Jurkat, Clone E6-1 (cell line): ENCODE measurements at regions not wholly inside any gene's neighbourhood (a gene's known extent, or its start where the extent isn't known, plus 50 kb on each side); places are given as distances from the start of the nearest gene placed in this dataset.
"Not testable (repeated sequence)": the region's sequence is repeated elsewhere in the genome, so short reads cannot be mapped to it uniquely, and the experiment has no call there.

ENCODE experiments used
- DNase-seq: peaks from one replicate; pipeline ENCODE4 v3.0.0-alpha.2; 2011; ENCODE audit warnings: low read depth, low spot score
- H3K4me3 ChIP-seq: 2 replicates; pipeline ENCODE4 v1.5.1; 2011; ENCODE audit warnings: mild to moderate bottlenecking, low read length, control low read depth, moderate library complexity

DNA sequence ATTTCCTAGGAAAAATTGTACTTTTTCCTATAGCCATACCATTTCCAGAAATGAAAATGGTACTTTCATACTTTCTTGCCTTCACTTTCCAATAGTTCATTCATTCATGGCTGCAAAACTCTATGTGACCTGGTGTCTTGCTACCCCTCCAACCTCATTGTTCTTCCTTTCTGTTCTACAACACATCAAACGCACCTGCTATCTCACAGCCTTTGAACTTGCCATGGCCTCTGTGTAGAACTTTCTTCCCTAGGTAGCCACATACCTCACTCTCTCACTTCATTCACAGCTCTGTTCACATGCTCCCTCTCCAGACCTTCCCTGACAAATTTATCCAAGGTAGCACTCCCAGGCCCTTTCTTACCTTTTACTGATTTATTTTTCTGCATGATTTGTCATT lies 149.2 kb downstream of the DUSP6 start:
- no peak overlapping the region for H3K4me3 ChIP-seq
- peak; percentile 39 for DNase-seq

DNA sequence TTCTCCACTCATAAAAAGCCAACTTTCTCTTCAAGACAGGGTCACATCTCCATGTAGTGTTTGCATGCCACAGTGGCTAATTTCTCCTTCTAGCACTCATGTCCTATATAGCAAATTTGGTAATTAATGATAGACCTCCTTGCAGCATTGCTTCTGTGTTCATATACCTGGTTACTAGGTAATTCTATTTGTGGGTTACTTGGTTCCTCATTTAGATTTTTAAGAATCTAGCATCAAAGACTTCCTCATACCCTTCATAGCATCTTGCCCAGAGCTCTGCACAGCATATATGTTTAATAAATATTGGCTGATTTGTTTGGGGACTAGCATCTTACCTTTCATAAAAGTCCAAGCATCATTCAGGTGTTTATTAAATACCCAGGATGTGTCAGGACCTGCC lies 152.1 kb downstream of the DUSP6 start:
- no peak overlapping the region for H3K4me3 ChIP-seq
- no peak for DNase-seq

DNA sequence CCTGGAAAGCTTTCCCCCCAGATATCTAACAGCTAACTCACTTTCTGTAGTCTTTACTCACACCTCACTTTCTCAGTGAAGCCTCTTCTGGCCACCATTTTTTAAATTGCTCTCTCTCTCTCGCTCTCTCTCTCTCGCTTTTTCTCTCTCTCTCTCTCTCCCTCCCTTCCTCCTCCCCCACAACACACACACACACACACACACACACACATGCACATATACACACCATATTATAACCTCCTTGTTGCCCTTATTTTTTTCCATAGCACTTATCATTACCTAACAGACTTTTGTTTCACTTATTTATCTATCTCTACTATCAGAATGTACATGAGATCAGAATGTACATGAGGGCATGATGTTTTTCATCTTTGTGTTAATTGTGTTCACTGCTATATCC lies 156.8 kb downstream of the DUSP6 start:
- H3K4me3 ChIP-seq, result no peak overlapping the region
- no peak for DNase-seq

DNA sequence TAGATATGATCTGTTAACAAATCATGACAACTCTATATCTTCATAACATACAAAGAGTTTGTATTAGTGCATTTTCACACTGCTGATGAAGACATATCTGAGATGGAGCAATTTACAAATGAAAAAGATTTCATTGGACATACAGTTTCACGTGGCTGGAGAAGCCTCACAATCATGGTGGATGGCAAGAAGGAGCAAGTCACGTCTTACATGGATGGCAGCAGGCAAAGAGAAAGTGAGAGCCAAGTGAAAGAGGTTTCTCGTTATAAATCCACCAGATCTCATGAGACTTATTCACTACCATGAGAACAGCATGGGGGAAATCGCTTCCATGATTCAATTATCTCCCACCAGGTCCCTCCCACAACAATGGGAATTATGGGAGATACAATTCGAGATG lies 157.6 kb downstream of the DUSP6 start:
- no peak overlapping the region for H3K4me3 ChIP-seq
- DNase-seq, result no peak

DNA sequence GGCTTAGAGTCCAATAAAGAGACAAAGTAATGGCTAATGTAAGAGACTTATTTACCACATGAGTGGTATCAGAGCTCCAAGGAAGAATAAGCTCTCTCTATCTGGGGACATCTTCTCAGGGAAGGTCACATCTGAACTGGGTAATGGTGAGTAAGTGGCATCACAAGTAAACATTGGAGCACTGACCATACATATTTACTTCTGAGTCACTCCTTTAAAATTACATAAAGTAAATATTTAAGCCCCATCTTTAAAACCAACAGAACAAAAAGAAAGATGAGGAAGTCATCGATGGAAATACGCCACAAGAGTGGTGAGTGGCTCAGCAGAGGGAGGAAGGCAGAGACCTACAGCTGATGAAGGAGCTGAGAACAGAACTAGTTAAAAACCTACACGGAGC lies 159.9 kb downstream of the DUSP6 start:
- DNase-seq, result no peak
- H3K4me3 ChIP-seq, result no peak overlapping the region

DNA sequence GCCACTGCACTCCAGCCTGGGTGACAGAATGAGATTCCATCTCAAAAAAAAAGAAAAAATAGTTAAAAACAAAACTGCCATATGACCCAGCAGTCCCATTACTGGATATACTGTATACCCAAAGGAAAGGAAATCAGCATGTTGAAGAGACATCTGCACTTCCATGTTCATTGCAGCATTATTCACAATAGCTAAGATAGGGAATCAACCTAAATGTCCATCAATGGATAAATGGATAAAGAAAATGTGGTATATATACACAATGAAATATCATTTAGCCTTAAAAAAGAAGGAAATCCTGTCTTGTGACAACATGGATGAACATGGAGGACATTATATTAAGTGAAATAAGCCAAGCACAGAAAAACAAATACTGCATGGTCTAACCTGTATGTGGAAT lies 160.7 kb downstream of the DUSP6 start:
- not testable (repeated sequence) for H3K4me3 ChIP-seq, DNase-seq

DNA sequence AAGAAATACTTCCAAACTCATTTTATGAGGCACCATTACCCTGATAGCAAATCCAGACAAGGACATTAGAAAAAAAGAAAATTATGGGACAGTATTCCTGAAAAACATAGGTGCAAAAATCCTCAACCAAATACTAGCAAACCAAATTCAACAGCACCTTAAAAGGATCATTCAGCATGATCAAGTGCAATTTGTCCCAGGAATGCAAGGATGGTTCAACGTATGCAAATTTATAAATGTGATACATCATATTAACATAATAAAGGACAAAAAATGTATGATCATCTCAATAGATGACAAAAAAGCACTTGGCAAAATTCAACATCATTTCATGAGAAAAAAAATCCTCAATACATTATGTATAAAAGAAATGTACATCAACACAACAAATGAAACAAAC lies 162.9 kb downstream of the DUSP6 start:
- H3K4me3 ChIP-seq, result no peak overlapping the region

DNA sequence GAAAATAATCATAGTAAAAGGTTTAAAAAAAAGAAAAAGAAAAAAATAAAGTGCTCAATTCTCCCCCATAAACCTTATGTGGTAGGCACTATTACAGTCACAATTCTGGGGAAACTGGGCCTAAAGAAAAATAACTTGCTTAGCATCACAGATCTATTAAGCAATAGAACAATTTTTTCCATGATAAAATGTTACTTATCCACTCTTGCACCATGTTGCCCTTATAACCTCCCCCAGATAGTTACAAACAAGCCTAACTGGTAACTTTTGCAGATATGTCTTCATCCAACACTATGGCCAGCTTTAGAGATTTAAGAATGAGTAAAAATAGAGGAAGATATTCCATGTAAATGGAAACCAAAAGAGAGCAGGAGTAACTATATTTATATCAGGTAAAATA lies 164.8 kb downstream of the DUSP6 start:
- no peak for DNase-seq
- no peak overlapping the region for H3K4me3 ChIP-seq

More for the DNA sequence above, 162.9 kb downstream of the DUSP6 start:
- DNase-seq, result no peak

DNA sequence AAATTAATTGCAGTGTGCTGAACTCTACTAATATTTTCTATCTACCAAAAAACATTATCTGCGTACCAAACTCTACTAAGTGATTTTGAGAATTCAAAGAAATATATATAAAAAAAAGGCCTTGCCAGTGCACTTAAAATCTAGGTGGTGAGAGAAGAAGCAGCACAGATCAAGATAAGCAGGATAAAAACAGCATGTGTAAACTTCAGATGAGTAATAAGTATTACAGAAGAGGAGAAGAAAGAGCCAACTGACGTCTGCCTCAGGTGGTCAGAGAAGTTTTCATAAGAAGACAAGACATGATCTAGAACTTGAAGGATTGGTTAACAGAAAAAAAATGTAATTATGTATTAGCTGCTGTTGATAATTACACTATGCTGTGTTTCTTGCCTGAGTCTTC lies 166.4 kb downstream of the DUSP6 start:
- no peak overlapping the region for H3K4me3 ChIP-seq
- DNase-seq, result no peak

DNA sequence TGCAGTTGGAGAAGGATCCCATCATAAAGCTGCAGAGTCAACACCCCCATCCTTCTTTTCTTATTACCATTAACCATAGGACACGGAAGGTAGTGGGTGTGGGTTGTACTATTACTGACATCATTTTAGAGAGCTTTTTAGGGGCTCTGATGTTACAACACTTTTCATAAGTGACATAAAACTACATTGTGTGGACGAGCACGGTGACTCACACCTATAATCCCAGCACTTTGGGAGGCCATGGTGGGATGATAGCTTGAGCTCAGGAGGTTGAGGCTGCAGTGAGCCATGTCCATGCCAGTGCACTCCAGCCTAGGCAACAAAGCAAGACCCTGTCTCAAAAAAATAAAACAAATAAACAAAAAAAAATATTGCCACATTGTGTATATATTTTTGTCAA lies 167.1 kb downstream of the DUSP6 start:
- no peak overlapping the region for H3K4me3 ChIP-seq
- no peak for DNase-seq

DNA sequence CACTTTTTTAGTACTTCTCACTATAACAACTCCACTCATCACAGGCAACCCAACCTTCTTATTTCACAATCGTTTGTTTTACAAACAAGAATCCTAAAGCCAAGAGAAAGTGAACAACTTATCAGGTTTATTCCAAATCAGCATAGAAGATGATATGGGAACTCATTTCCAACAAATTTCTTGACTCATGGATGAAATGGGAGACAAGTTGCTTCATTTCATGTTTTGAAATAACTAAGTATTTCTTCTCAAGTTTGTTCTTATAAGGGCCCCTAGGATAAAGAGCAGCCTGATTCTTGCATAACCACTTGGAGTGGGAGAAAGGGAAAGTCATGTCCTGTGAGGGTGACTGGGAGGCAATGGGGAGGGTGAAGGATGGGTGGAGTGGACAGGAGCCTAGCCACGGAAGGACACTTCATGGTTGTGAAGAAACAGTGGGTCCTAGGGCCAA lies 168.3 kb downstream of the DUSP6 start:
- no peak overlapping the region for H3K4me3 ChIP-seq
- no peak for DNase-seq

DNA sequence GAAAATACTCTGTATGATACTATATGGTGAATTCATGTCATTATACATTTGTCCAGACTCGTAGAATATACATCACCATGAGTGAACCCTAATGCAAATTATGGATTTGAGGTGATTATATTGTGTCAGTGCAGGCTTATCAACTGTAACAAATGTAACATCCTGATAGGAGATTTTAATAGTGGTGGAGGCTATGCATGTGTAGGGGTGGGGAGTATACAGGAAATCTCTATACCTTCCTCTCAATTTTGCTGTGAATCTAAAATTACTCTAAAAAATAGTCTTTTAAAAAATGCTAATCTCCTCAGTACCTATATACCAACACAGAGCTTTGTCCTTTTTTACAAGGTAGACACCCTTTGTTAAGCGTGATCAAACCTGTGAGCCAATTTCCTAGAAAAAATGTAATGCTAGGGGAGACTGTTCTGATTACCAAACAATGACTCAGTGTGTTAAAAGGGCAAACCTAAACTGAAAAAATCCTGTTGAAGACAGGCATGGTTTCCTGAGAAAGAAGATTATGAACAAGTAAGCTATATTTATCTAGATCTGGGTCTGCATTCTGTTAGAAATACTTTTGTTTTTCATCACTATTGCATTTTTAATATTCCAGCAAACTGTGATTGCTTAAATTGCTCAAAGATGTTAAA lies 170.9 kb downstream of the DUSP6 start:
- H3K4me3 ChIP-seq, result no peak overlapping the region
- DNase-seq, result no peak

DNA sequence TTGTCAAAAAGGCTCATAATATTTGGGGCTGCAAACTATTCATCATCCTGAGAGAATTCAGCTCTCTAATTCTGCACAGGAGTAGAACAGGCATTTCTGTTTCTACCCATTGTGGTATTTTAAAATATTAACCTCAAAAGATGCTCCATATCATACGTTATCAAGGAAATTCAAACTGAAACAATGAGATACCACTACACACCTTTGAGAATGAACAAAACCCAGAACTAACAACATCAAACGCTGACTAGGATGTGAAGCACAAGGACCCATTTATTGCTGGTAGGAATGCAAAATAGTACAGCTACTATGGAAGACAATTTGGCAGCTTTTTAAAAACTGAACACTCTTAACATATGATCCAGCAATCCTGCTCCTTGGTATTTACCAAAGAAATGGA lies 171.8 kb downstream of the DUSP6 start:
- no peak overlapping the region for H3K4me3 ChIP-seq
- DNase-seq, result no peak

DNA sequence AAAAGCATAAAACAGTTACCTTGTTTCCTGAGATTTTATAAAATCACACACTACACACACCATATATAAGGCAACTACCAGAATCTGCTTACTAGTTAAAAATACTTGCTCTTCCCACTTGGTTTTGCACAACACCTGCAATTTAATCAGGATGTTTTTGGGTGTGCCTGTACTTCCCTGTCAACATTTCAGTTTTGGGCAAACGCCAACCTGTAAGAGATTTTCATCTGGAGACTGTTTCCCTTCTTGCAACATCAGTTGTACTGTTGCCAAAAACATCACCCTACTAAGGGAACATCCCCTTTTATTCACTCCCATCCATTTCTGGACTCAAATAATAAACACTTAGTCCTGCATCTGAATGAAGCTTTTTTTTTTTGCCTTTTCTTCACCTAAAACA lies 172.3 kb downstream of the DUSP6 start:
- no peak overlapping the region for H3K4me3 ChIP-seq
- no peak for DNase-seq

DNA sequence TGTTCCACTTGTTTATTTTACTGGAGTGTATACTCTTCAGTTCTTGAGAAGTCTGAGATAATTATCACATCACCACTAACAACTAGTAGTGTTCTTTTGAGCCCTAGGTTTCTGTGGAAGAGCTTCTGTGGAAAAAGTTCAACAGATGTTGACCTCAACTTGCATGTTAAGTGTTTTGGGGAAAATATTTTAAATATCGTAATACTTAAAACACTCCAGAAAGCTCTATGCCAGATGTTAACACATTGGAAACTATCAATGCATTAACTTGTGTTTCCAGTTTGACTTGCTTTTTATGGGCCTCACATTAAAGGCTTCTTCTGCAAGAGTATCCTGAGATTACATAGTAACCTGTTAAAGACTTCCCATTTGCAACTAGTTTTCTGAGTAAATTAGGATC lies 173.1 kb downstream of the DUSP6 start:
- H3K4me3 ChIP-seq, result no peak overlapping the region
- DNase-seq, result no peak

DNA sequence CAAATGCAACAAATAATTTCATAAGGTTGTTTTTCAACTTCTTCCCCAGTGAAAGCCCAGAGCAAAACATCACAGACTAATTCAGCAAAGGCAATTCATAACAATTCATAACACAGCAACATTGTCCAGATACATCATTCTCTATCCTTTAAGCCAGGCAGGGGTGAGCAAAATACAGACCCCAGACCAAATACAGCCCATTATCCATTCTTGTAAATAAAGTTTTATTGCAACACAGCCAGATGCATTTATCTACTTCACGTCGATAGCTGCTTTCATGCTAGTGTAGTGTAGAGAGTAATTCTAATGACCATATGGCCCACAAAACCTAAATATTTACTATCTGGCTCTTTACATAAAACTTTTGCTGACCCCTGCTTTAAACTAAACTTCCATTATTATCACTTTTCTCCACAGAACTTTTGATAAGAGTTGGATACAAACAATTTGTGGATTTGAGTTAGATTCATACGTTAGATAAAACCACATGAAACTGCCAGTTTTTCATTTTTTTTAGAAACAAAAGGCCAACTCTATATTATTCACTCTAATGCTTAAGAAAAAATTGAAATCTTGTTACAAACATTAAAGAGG lies 174.4 kb downstream of the DUSP6 start:
- no peak overlapping the region for H3K4me3 ChIP-seq
- no peak for DNase-seq

DNA sequence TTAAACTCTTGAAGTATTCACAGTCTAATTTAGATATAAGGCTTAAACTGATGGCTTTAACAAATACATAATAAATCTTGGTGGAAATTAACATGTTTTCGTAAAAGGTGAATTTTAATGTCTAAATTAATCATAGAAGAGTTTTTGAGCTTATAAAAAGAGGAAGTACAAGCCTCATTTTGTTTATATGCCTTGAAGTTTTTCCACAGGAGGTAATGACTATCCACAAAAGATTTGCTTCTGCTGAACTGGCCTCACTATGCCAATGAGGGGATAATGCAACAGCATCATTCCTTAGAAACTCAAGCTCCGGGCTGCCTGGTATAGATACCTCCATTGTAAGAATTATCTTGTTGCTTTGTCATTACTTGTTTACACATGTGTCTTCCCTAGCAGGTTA lies 175.6 kb downstream of the DUSP6 start:
- no peak overlapping the region for H3K4me3 ChIP-seq
- no peak for DNase-seq

DNA sequence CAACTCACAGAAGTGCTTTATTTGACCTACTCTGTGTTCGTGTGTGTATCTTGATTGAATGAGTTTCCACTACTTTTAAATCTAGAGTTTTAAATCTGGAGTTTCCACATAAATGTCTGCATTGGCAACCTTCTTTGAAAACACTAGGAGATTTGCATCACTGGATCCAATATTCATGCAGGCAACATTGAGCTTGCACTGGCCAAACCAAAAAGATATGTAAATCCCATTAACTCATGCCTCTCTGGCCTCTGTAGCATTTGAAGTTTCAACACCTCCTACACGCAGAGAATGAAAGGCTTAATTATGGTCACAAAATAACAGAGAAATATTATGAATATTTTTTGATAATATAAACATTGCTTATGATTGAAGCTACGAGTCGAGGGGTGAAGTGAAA lies 178.6 kb downstream of the DUSP6 start:
- DNase-seq, result no peak
- no peak overlapping the region for H3K4me3 ChIP-seq

DNA sequence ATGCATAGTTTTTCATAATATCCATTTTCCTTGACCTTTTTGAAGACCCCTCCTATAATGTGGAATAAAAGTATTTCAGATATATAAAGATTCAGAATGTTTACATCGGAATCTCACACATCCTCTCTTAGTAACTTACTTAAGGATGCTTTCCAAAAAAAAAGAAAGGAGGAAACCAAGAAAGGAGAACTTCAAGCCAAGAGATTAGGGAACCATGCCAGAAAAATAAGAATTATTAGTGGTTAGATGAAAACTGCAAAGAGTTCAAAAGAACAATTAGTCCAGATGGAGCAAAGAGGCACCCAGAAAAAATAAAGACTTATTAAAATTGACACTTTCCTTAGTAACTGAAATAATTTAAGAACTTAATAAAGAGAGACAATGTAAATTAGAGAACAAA lies 179.2 kb downstream of the DUSP6 start:
- H3K4me3 ChIP-seq, result no peak overlapping the region
- DNase-seq, result no peak

DNA sequence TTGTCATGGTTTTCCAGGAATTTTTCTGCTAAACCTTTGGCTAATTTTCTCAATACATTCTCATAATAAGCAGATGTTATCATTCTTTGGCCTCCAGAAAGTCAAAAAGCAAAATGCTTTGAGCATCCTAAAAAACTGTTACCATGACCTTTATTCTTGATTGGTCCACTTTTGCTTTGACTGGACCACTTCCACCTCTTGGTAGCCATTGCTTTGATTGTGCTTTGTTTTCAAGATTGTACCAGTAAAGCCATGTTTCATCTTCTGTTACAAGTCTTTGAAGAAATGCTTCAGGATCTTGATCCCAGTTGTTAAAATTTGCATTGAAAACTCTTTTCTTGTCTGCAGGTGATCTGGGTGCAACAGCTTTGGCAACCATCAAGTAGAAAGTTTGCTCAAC lies 180.1 kb downstream of the DUSP6 start:
- no peak overlapping the region for H3K4me3 ChIP-seq
- no peak for DNase-seq

DNA sequence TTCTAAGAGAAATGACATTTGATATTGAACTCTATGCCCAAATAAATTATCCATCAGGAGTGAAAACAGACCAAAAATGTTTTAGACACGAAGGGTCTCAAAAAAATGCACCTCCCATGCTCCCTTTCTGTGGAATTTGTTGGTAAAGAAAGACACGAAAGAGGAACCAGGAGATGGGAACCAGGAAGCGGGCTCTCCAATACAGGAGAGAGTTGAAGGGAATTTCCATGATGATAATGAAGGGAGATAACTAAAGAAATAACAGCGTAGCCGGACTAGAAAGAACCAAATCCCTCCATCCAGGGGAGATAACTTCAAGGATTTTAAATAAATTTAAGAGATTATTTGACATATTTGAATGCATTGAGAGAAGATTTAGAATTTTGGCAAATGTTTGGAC lies 183.0 kb downstream of the DUSP6 start:
- no peak for DNase-seq
- H3K4me3 ChIP-seq, result no peak overlapping the region
